Stimulated activated CD4-positive, alpha-beta T cell treated with anti-CD3 and anti-CD28 coated beads, Interleukin-2, amount 100 ng/mL, for 48 hours (primary cell): ENCODE measurements at regions not wholly inside any gene's neighbourhood (a gene's known extent, or its start where the extent isn't known, plus 50 kb on each side); places are given as distances from the start of the nearest gene placed in this dataset.
"Not testable (repeated sequence)": the region's sequence is repeated elsewhere in the genome, so short reads cannot be mapped to it uniquely, and the experiment has no call there.

ENCODE experiments used
- DNase-seq, 2 donors: peaks; one replicate each; pipeline ENCODE4 v3.0.0-alpha.2; 2020

DNA sequence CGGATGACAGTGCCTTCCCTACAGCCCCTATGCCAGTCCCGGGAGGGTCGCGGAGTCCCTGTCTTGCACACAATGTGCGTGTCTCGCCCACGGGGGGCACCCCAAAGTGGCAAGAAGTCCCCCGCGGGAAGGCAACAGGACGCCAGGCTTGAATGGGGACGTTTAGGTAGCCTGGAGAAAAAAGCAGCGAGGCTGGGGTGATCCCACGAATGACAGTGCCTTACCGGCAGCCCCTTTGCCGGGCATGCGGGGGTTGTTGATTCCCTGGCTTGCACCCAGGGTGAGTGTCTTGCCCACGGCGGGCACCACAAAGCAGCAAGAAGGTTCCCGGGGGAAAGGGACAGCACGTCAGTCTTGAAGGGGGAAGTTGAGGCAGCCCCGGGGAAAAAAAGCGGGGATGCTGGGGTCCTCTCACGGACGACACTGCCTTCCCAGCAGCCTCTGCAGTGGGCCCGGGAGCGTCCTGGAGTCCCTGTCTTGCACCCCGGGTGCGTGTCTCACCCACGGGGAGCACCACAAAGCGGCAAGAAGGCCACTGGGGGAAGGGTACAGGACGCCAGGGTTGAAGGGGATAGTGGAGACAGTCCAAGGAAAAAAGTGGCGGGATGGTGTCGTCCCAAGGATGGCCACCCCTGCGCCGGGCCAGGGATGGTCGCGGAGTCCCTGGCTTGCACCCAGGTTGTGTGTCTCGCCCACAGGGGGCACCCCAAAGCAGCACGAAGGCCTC, 156.8 kb upstream of the ALG10B start:
- no peak for DNase-seq

- no peak for DNase-seq
Measured at GRCh38 chr12:38160318-38161122, 156.1 kb upstream of the ALG10B start.

DNA sequence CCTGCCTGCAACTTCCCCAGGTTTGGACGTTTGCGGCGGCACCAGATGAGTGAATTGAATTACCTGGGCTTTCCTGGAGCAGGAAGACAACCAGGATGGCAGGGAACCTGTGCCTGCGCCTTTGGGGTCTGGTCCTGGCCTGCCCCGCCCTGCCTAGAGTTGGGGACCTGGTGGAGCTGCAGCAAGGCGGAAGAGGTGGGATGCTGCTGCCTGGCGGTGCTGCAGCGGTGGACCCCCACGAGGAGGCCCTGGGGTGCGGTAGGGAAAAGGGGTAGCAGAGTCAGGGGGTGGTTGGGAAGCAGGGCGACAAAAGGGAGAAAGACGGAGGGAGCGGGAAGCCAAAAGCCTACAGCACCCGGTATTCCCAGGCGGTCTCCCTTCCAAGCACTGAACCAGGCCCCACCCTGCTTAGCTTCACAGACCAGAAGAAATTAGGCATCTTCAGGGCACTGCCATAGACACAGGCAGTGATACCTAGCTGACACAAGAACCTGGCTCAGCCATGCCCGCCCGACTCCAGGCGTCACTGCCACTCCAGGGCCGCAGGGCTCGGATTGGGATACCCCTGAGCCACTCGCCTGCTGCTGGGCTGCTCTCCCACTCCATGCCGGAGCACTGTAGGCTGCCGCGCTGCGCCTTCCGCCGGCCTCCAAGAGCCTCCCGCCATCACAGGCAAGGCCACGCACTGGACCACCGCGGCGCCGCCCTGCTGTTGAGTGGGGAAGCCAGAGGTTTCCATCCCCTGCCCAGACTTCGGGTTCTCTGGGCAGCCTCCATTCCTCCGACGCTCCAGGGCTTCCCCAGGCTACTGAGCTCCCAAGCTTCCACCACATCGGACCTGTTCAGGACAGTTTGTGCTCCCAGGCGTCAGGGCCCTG, 155.2 kb upstream of the ALG10B start:
- no peak for DNase-seq

GRCh38 chr12:38162013-38162412, 154.6 kb upstream of the ALG10B start:
- DNase-seq: no peak

- no peak for DNase-seq
Measured at GRCh38 chr12:38162708-38163441, 153.7 kb upstream of the ALG10B start.

- no peak for DNase-seq
Measured at GRCh38 chr12:38163442-38163801, 153.2 kb upstream of the ALG10B start.

- DNase-seq: no peak
Measured at GRCh38 chr12:38166225-38166624, 150.3 kb upstream of the ALG10B start.

DNA sequence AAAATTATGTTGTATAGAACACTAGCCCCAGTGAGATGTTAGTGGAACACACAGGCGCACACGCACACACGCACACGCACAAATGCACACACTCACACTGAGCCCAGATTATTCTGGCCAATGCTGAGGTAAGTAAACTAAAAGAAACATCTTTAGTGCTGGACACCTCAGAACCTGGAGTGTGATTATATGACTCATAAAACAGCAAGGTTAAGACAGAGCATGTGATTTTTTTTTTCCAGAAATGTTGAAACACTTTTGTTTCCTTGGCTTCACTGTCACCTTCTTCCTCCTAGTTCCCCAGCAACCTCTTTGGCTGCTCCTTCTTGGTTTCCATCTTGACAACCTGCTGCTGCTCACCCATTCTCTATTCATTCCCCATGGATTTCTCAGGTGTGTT, 141.0 kb upstream of the ALG10B start:
- DNase-seq: no peak

GRCh38 chr12:38183617-38184016, 133.0 kb upstream of the ALG10B start:
- not testable (repeated sequence) for DNase-seq

GRCh38 chr12:38197286-38197685, 119.3 kb upstream of the ALG10B start:
- not testable (repeated sequence) for DNase-seq

DNA sequence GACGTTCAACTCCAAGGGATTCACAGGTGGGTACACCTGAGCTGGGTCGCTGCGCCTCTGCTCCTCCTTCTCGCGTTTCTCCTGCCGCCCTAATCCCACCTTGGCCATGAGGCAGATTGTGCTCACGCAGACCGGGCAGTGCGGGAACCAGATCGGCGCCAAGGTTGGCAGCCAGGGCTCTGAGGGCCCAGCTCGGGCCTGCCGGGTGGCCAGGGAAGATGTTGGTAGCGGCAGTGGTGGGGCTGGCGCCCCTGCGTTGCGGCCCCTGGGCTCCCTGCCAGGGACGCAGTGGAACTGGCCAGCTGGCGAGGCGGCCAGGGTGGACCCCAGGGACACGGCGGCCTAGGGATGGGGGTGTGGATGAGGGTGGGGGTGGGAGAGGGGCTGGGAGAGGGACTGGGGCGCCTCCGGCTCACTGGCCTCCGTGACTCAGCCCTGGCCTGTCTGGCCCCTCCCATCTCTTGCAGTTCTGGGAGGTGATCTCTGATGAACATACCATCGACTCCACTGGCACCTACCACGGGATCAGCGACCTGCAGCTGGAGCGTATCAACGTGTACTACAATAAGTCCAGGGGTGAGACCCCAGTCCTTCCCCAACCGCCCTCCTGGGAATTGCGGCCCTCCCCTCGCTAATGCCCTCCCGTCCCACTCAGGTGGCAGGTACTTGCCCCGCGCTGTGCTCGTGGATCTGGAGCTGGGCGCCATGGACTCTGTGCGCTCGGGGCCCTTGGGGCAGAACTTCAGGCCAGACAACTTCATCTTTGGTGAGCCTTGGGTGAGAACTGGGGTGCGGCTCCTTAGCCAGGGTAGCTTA, 114.9 kb upstream of the ALG10B start:
- DNase-seq: no peak

DNA sequence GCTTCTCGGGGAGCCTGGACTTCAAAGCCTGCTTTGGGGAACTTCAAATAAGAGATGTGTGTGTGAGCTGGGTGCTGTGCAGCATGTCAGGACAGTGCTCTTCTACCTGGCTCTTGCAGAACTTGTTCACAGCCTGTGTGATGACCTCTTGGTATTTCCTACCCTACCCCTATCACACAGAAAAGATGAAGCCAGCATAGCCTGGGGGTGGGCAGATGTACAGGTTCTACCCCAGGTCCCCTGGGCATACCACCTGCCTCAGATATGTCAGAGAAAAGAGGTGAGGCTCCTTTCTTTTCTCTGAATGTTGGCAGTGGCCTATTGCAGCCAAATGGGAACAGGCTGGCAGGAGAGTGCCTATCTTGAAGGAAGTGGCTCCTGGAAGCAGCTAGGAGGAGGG, 111.7 kb upstream of the ALG10B start:
- no peak for DNase-seq

DNA sequence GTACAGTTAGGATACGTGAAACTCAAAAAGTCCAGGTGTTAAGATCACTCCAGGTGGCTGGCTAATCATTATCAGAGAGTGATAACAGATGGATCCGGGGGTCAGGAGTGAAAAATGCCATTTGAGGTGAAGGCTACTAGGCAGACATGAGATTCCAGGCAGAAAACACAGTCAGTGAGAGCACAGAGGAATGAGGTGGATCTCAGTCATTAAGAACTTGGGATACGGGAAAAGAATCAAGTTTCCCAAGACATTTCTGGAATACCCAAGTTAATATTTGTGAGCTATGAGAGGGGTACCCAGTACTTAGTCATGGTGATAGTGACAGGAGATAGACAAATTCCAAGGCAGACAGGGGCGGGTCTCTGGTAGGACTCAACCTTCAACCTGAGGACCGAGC, 94.6 kb upstream of the ALG10B start:
- DNase-seq: no peak

GRCh38 chr12:38238328-38238727, 78.2 kb upstream of the ALG10B start:
- DNase-seq: not testable (repeated sequence)

GRCh38 chr12:38253778-38254177, 62.8 kb upstream of the ALG10B start:
- DNase-seq: no peak

DNA sequence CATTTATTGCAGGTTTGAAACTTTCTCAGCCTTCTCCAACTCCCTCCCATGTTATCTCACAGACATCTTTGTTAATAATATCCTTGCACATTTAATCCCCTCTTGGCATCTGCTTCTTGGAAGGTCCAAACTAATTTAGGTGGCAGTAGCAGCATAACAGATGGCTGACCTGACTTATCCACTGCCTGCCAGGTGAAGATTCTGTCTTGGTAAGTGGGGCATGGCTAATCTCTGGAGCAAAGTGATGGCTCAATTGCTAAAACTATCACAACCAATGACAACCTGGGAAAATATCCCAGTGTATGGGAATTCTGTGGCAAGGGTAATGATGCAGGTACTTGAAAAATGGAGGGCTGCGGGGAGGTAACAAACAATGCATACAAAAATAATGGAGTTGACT, 58.2 kb upstream of the ALG10B start:
- no peak for DNase-seq
